ENCODE measurements at regions not wholly inside any gene's neighbourhood (a gene's known extent, or its start where the extent isn't known, plus 50 kb on each side); places are given as distances from the start of the nearest gene placed in this dataset.

- in situ Hi-C loops (cut with MboI; ENCODE audit: low pct_unique_long_range_greater_than_20kb in 2 of 9, low sequenced_read_pairs in 9 of 9, unreplicated experiment in 9 of 9), result no loop called here
- Histone ChIP-seq H3K27ac (no peak overlapping the region), H3K4me1 (replicated peaks in 1 of 2) (peaks cover 0 to 7% of the 10 kb centered on the region in 2 donors), H3K4me3 (no peak overlapping the region)
- 0 to 96% (median 75%) methylated on average over 1 to 3 of the region's 3 CpGs for WGBS, 10 experiments
- ATAC-seq (replicated peaks in 6 of 8), result no peak
Observed at GRCh38 chr18:27699137-27699536, 477.8 kb downstream of the CDH2 start.

GRCh38 chr18:27696148-27696547 is 480.8 kb downstream of the CDH2 start:
- in situ Hi-C loops (cut with MboI; ENCODE audit: low pct_unique_long_range_greater_than_20kb in 2 of 9, low sequenced_read_pairs in 9 of 9, unreplicated experiment in 9 of 9), result no loop called here
- no peak overlapping the region for H3K27ac ChIP-seq
- no peak for ATAC-seq (replicated peaks in 6 of 8)
- H3K4me1 ChIP-seq (replicated peaks in 1 of 2), result peaks cover 0 to 7% of the 10 kb centered on the region in 2 donors
- WGBS, 10 experiments, result 15 to 100% (median 95%) methylated on average over 1 to 2 of the region's 2 CpGs; no CpG with 5 or more reads in 1 of the 10 experiments
- H3K4me3 ChIP-seq, result no peak overlapping the region

GRCh38 chr18:27695503-27695902 is 481.4 kb downstream of the CDH2 start:
- no peak overlapping the region for H3K4me3 ChIP-seq
- peak in 5 of 8 experiments; percentile 39 to 71 (median 65) for ATAC-seq (replicated peaks in 6 of 8)
- H3K4me1 ChIP-seq (replicated peaks in 1 of 2), result peaks cover 0 to 3% of the 10 kb centered on the region in 2 donors
- in situ Hi-C loops (cut with MboI; ENCODE audit: low pct_unique_long_range_greater_than_20kb in 2 of 9, low sequenced_read_pairs in 9 of 9, unreplicated experiment in 9 of 9), result no loop called here
- WGBS, 10 experiments, result 30 to 96% (median 75%) methylated on average over 2 to 4 of the region's 4 CpGs
- H3K27ac ChIP-seq, result no peak overlapping the region

- in situ Hi-C loops (cut with MboI; ENCODE audit: low pct_unique_long_range_greater_than_20kb in 2 of 9, low sequenced_read_pairs in 9 of 9, unreplicated experiment in 9 of 9), result no loop called here
- Histone ChIP-seq H3K27ac (no peak overlapping the region), H3K4me1 (replicated peaks in 1 of 2) (no peaks in the 10 kb centered on the region), H3K4me3 (no peak overlapping the region)
- peak in 7 of 8 experiments; percentile 34 to 70 (median 65) for ATAC-seq (replicated peaks in 6 of 8)
- 42 to 92% (median 75%) methylated on average over 1 to 7 of the region's 7 CpGs; no CpG with 5 or more reads in 2 of the 10 experiments for WGBS, 10 experiments
Observed at GRCh38 chr18:27695052-27695451, 481.9 kb downstream of the CDH2 start.

GRCh38 chr18:27688581-27688980 is 488.3 kb downstream of the CDH2 start:
- H3K4me3 ChIP-seq, result no peak overlapping the region
- no peaks in the 10 kb centered on the region for H3K4me1 ChIP-seq (replicated peaks in 1 of 2)
- 0 to 100% (median 83%) methylated on average over 1 of the region's 1 CpG; no CpG with 5 or more reads in 1 of the 10 experiments for WGBS, 10 experiments
- in situ Hi-C loops (cut with MboI; ENCODE audit: low pct_unique_long_range_greater_than_20kb in 2 of 9, low sequenced_read_pairs in 9 of 9, unreplicated experiment in 9 of 9), result no loop called here
- H3K27ac ChIP-seq, result no peak overlapping the region
- ATAC-seq (replicated peaks in 6 of 8), result no peak

- no peak for ATAC-seq (replicated peaks in 6 of 8)
- no peak overlapping the region for H3K27ac ChIP-seq
- in situ Hi-C loops (cut with MboI; ENCODE audit: low pct_unique_long_range_greater_than_20kb in 2 of 9, low sequenced_read_pairs in 9 of 9, unreplicated experiment in 9 of 9), result no loop called here
- no peak overlapping the region for H3K4me3 ChIP-seq
- no peaks in the 10 kb centered on the region for H3K4me1 ChIP-seq (replicated peaks in 1 of 2)
Observed at GRCh38 chr18:27687351-27687979, 489.5 kb downstream of the CDH2 start.

- Histone ChIP-seq H3K4me3 (no peak overlapping the region), H3K4me1 (replicated peaks in 1 of 2) (no peaks in the 10 kb centered on the region), H3K27ac (no peak overlapping the region)
- peak in 1 of 8 experiments; percentile 19 for ATAC-seq (replicated peaks in 6 of 8)
- in situ Hi-C loops (cut with MboI; ENCODE audit: low pct_unique_long_range_greater_than_20kb in 2 of 9, low sequenced_read_pairs in 9 of 9, unreplicated experiment in 9 of 9), result no loop called here
- WGBS, 10 experiments, result 0 to 100% (median 94%) methylated on average over 1 to 2 of the region's 2 CpGs
Observed at GRCh38 chr18:27685807-27686412, 491.0 kb downstream of the CDH2 start.

GRCh38 chr18:27685091-27685490 is 491.8 kb downstream of the CDH2 start:
- no peaks in the 10 kb centered on the region for H3K4me1 ChIP-seq (replicated peaks in 1 of 2)
- WGBS, 10 experiments, result 0 to 100% (median 94%) methylated on average over 1 to 3 of the region's 3 CpGs; no CpG with 5 or more reads in 1 of the 10 experiments
- no peak overlapping the region for H3K27ac ChIP-seq
- in situ Hi-C loops (cut with MboI; ENCODE audit: low pct_unique_long_range_greater_than_20kb in 2 of 9, low sequenced_read_pairs in 9 of 9, unreplicated experiment in 9 of 9), result no loop called here
- no peak overlapping the region for H3K4me3 ChIP-seq
- ATAC-seq (replicated peaks in 6 of 8), result peak in 4 of 8 experiments; percentile 10 to 50 (median 38)

GRCh38 chr18:27674411-27674810 is 489.3 kb upstream of the CHST9 start:
- in situ Hi-C loops (cut with MboI; ENCODE audit: low pct_unique_long_range_greater_than_20kb in 2 of 9, low sequenced_read_pairs in 9 of 9, unreplicated experiment in 9 of 9), result no loop called here
- 0 to 100% (median 97%) methylated on average over 1 to 3 of the region's 3 CpGs; no CpG with 5 or more reads in 1 of the 10 experiments for WGBS, 10 experiments
- no peak for ATAC-seq (replicated peaks in 6 of 8)
- Histone ChIP-seq H3K4me1 (replicated peaks in 1 of 2) (no peaks in the 10 kb centered on the region), H3K27ac (no peak overlapping the region), H3K4me3 (no peak overlapping the region)

GRCh38 chr18:27673861-27674260 is 488.8 kb upstream of the CHST9 start:
- H3K4me3 ChIP-seq, result no peak overlapping the region
- no peak for ATAC-seq (replicated peaks in 6 of 8)
- in situ Hi-C loops (cut with MboI; ENCODE audit: low pct_unique_long_range_greater_than_20kb in 2 of 9, low sequenced_read_pairs in 9 of 9, unreplicated experiment in 9 of 9), result no loop called here
- no peaks in the 10 kb centered on the region for H3K4me1 ChIP-seq (replicated peaks in 1 of 2)
- 100% methylated on average over 1 of the region's 27 CpGs; no CpG with 5 or more reads in 9 of the 10 experiments for WGBS, 10 experiments
- H3K27ac ChIP-seq, result no peak overlapping the region

GRCh38 chr18:27668158-27668557 is 483.1 kb upstream of the CHST9 start:
- peaks cover 5 to 10% of the 10 kb centered on the region in 2 donors for H3K4me1 ChIP-seq (replicated peaks in 1 of 2)
- ATAC-seq (replicated peaks in 6 of 8), result peak in 3 of 8 experiments; percentile 69 to 93 (median 70)
- H3K27ac ChIP-seq, result no peak overlapping the region
- in situ Hi-C loops (cut with MboI; ENCODE audit: low pct_unique_long_range_greater_than_20kb in 2 of 9, low sequenced_read_pairs in 9 of 9, unreplicated experiment in 9 of 9), result no loop called here
- H3K4me3 ChIP-seq, result no peak overlapping the region
- WGBS, 10 experiments, result 0 to 100% (median 59%) methylated on average over 1 of the region's 1 CpG; no CpG with 5 or more reads in 4 of the 10 experiments

- WGBS, 10 experiments, result 0 to 100% (median 86%) methylated on average over 1 to 6 of the region's 6 CpGs; no CpG with 5 or more reads in 1 of the 10 experiments
- ATAC-seq (replicated peaks in 6 of 8), result no peak
- H3K4me3 ChIP-seq, result no peak overlapping the region
- in situ Hi-C loops (cut with MboI; ENCODE audit: low pct_unique_long_range_greater_than_20kb in 2 of 9, low sequenced_read_pairs in 9 of 9, unreplicated experiment in 9 of 9), result no loop called here
- H3K4me1 ChIP-seq (replicated peaks in 1 of 2), result peaks cover 5 to 15% of the 10 kb centered on the region in 2 donors
- no peak overlapping the region for H3K27ac ChIP-seq
Observed at GRCh38 chr18:27667064-27667463, 482.0 kb upstream of the CHST9 start.

- Histone ChIP-seq H3K4me3 (no peak overlapping the region), H3K27ac (no peak overlapping the region), H3K4me1 (replicated peaks in 1 of 2) (peaks cover 12 to 21% of the 10 kb centered on the region in 2 donors)
- ATAC-seq (replicated peaks in 6 of 8), result no peak
- WGBS, 10 experiments, result 11 to 100% (median 82%) methylated on average over 1 to 3 of the region's 3 CpGs
- in situ Hi-C loops (cut with MboI; ENCODE audit: low pct_unique_long_range_greater_than_20kb in 2 of 9, low sequenced_read_pairs in 9 of 9, unreplicated experiment in 9 of 9), result no loop called here
Observed at GRCh38 chr18:27666016-27666415, 480.9 kb upstream of the CHST9 start.

Measured in motor neuron (in vitro differentiated cells).